H9 (cell line): ENCODE measurements at regions not wholly inside any gene's neighbourhood (a gene's known extent, or its start where the extent isn't known, plus 50 kb on each side); places are given as distances from the start of the nearest gene placed in this dataset.

Experiments
- DNase-seq: peaks from one replicate; pipeline ENCODE4 v3.0.0-alpha.2; 2017
- H2AFZ ChIP-seq: one replicate; pipeline ENCODE4 v1.6.1; 2013; ENCODE audit warnings: mild to moderate bottlenecking, low read length, control low read depth, moderate library complexity
- H2AK5ac ChIP-seq: 2 replicates; pipeline ENCODE4 v1.6.1; 2013; ENCODE audit warnings: low read length, control low read depth, mixed read lengths; ENCODE audit not compliant: insufficient read length
- H2BK120ac ChIP-seq: one replicate; pipeline ENCODE4 v1.6.1; 2013; ENCODE audit warnings: low read depth, mild to moderate bottlenecking, low read length, control low read depth, inconsistent platforms; ENCODE audit not compliant: poor library complexity, severe bottlenecking
- H2BK12ac ChIP-seq: 2 replicates; pipeline ENCODE4 v1.6.1; 2013; ENCODE audit warnings: low read length, control low read depth, mixed read lengths, low read depth; ENCODE audit not compliant: insufficient read length
- H2BK15ac ChIP-seq: 2 replicates; pipeline ENCODE4 v1.6.1; 2013; ENCODE audit warnings: low read depth, low read length, control low read depth
- H2BK20ac ChIP-seq: one replicate; pipeline ENCODE4 v1.6.1; 2013; ENCODE audit warnings: low read depth, mild to moderate bottlenecking, low read length, control low read depth, inconsistent platforms; ENCODE audit not compliant: poor library complexity, severe bottlenecking
- H2BK5ac ChIP-seq: 2 replicates; pipeline ENCODE4 v1.6.1; 2013; ENCODE audit warnings: low read length, control low read depth, mixed read lengths; ENCODE audit not compliant: insufficient read length
- H3K14ac ChIP-seq: 2 replicates; pipeline ENCODE4 v1.6.1; 2013; ENCODE audit warnings: low read length, control low read depth; ENCODE audit not compliant: insufficient read depth
- H3K18ac ChIP-seq: 2 replicates; pipeline ENCODE4 v1.6.1; 2013; ENCODE audit warnings: low read depth, mild to moderate bottlenecking, mixed read lengths, low read length, control low read depth; ENCODE audit not compliant: insufficient read length
- H3K23ac ChIP-seq: 2 replicates; pipeline ENCODE4 v1.6.1; 2013; ENCODE audit warnings: low read length, control low read depth, mixed read lengths, low read depth; ENCODE audit not compliant: insufficient read length
- H3K23me2 ChIP-seq: 2 replicates; pipeline ENCODE4 v1.6.1; 2013; ENCODE audit warnings: low read depth, mild to moderate bottlenecking, mixed read lengths, low read length, control low read depth; ENCODE audit not compliant: insufficient read length, poor library complexity, severe bottlenecking
- H3K27ac ChIP-seq: 2 replicates; pipeline ENCODE4 v1.5.1; 2013; ENCODE audit warnings: low read length, control low read depth, mixed read lengths, low read depth; ENCODE audit not compliant: insufficient read length
- H3K27me3 ChIP-seq: 2 replicates; pipeline ENCODE4 v1.6.1; 2013; ENCODE audit warnings: low read length, control low read depth, inconsistent platforms; ENCODE audit not compliant: insufficient read depth
- H3K4ac ChIP-seq: 2 replicates; pipeline ENCODE4 v1.6.1; 2013; ENCODE audit warnings: low read depth, mild to moderate bottlenecking, control low read depth, inconsistent platforms, low read length, moderate library complexity
- H3K4me1 ChIP-seq: 2 replicates; pipeline ENCODE4 v1.6.1; 2013; ENCODE audit warnings: low read length, control low read depth, inconsistent platforms; ENCODE audit not compliant: insufficient read depth
- H3K4me2 ChIP-seq: 2 replicates; pipeline ENCODE4 v1.6.1; 2013; ENCODE audit warnings: low read length, control low read depth, mixed read lengths; ENCODE audit not compliant: insufficient read length, insufficient read depth
- H3K56ac ChIP-seq: 2 replicates; pipeline ENCODE4 v1.6.1; 2013; ENCODE audit warnings: low read depth, mild to moderate bottlenecking, mixed read lengths, low read length, control low read depth; ENCODE audit not compliant: insufficient read length
- H3K79me1 ChIP-seq: 2 replicates; pipeline ENCODE4 v1.6.1; 2013; ENCODE audit warnings: low read depth, mild to moderate bottlenecking, moderate library complexity, low read length, control low read depth, inconsistent platforms; ENCODE audit not compliant: insufficient read depth, poor library complexity, severe bottlenecking
- H3K79me2 ChIP-seq: 2 replicates; pipeline ENCODE4 v1.6.1; 2013; ENCODE audit warnings: low read length, control low read depth, inconsistent platforms; ENCODE audit not compliant: insufficient read depth
- H3K9ac ChIP-seq: 2 replicates; pipeline ENCODE4 v1.6.1; 2013; ENCODE audit warnings: low read length, control low read depth, mixed read lengths; ENCODE audit not compliant: insufficient read length; ENCODE audit errors: extremely low read depth
- H3K9me3 ChIP-seq: one replicate; pipeline ENCODE4 v1.6.1; 2013; ENCODE audit warnings: low read depth, low read length, inconsistent platforms; ENCODE audit not compliant: control insufficient read depth
- H3T11ph ChIP-seq: one replicate; pipeline ENCODE4 v1.6.1; 2013; ENCODE audit warnings: mild to moderate bottlenecking, low read length, control low read depth, inconsistent platforms
- H4K20me1 ChIP-seq: one replicate; pipeline ENCODE4 v1.6.1; 2013; ENCODE audit not compliant: control insufficient read depth, insufficient read length, insufficient read depth
- H4K5ac ChIP-seq: 2 replicates; pipeline ENCODE4 v1.6.1; 2013; ENCODE audit warnings: low read depth, mild to moderate bottlenecking, mixed read lengths, low read length, control low read depth; ENCODE audit not compliant: insufficient read length
- H4K8ac ChIP-seq: replicated peaks from 2 replicates; pipeline ENCODE4 v1.6.1; 2013; ENCODE audit warnings: low read length, control low read depth, mixed read lengths, low read depth; ENCODE audit not compliant: insufficient read length
- H4K91ac ChIP-seq: 2 replicates; pipeline ENCODE4 v1.6.1; 2013; ENCODE audit warnings: low read depth, mild to moderate bottlenecking, moderate library complexity, mixed read lengths, low read length, control low read depth; ENCODE audit not compliant: insufficient read length
- H3K27ac Mint-ChIP-seq, 3 experiments: 2 replicates in 2 of 3; 3 replicates in 1 of 3; pipeline ENCODE4 v1.8.0; 2020 to 2021; ENCODE audit warnings: mixed read lengths in 3 of 3, mild to moderate bottlenecking in 1 of 3, moderate library complexity in 1 of 3
- H3K27me3 Mint-ChIP-seq: 2 replicates; pipeline ENCODE4 v1.8.0; 2021; ENCODE audit warnings: low read depth, mild to moderate bottlenecking, moderate library complexity, mixed read lengths
- H3K36me3 Mint-ChIP-seq, 3 experiments: 2 replicates in 2 of 3; 3 replicates in 1 of 3; pipeline ENCODE4 v1.8.0; 2020 to 2021; ENCODE audit warnings: low read depth in 3 of 3, mixed read lengths in 3 of 3; ENCODE audit not compliant: insufficient read depth in 1 of 3
- H3K4me1 Mint-ChIP-seq, 2 experiments: 2 replicates each; pipeline ENCODE4 v1.8.0; 2020; ENCODE audit warnings: mixed read lengths in 2 of 2
- H3K4me3 Mint-ChIP-seq, 2 experiments: 2 replicates in 1 of 2; 3 replicates in 1 of 2; pipeline ENCODE4 v1.8.0; 2020 to 2021; ENCODE audit warnings: mild to moderate bottlenecking in 2 of 2, mixed read lengths in 2 of 2, moderate library complexity in 1 of 2
- H3K9me3 Mint-ChIP-seq, 2 experiments: 2 replicates in 1 of 2; 3 replicates in 1 of 2; pipeline ENCODE4 v1.8.0; 2020; ENCODE audit warnings: mild to moderate bottlenecking in 2 of 2, mixed read lengths in 2 of 2, moderate library complexity in 1 of 2
- TF ChIP-seq, protein P1 (sequence below): fragments of 200-600 bp; sonication (generic); conservative IDR thresholded peaks from 3 replicates; pipeline ENCODE4 v1.8.0; 2021; ENCODE audit warnings: antibody characterized with exemption, mild to moderate bottlenecking

DNA sequence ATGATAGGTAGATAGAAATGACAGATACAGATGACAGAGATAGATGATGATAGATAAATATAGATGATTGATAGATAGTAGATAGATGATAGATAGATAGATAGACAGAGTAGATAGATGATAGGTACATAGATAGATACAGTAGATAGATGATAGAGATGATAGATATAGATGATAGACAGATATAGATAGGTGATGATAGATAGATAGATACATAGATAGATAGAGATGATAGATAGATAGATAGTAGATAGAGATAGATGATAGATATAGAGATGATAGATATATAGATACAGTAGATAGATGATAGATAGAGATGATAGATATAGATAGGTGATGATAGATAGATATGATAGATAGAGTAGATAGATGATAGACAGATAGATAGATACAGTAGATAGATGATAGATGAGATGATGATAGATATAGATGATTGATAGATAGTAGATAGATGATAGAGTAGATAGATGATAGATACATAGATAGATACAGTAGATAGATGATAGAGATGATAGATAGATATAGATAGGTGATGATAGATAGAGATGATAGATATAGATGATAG is 95.7 kb upstream of the SMIM23 start:
- Histone ChIP-seq H2BK20ac (no peak overlapping the region), H4K20me1 (no peaks in the 10 kb centered on the region), H3K4me1 (no peaks in the 10 kb centered on the region), H4K5ac (no peak overlapping the region), H3K23ac (no peak overlapping the region), H3K23me2 (no peaks in the 10 kb centered on the region), H4K91ac (no peak overlapping the region), H3K18ac (no peak overlapping the region), H2AK5ac (no peak overlapping the region), H4K8ac (no peak overlapping the region), H3K14ac (no peak overlapping the region), H3K9ac (no peak overlapping the region), H3K4ac (no peak overlapping the region), H2BK15ac (no peak overlapping the region), H3K79me2 (no peaks in the 10 kb centered on the region), H2BK12ac (no peak overlapping the region), H3K79me1 (no peaks in the 10 kb centered on the region), H3K27ac (no peak overlapping the region), H2BK5ac (no peak overlapping the region), H3K9me3 (no peaks in the 10 kb centered on the region), H3K4me2 (no peak overlapping the region), H3K56ac (no peak overlapping the region), H3K27me3 (no peaks in the 10 kb centered on the region), H3T11ph (no peak overlapping the region), H2AFZ (no peak overlapping the region), H2BK120ac (no peak overlapping the region)
- no peak for DNase-seq
- Mint-ChIP-seq H3K36me3 (no peaks in the 10 kb centered on the region), H3K27ac (no peak overlapping the region), H3K9me3 (no peaks in the 10 kb centered on the region), H3K27me3 (peaks cover 21% of the 10 kb centered on the region), H3K4me3 (no peak overlapping the region), H3K4me1 (peaks cover 5 to 7% of the 10 kb centered on the region in 2 experiments; a peak in 2 of 4 replicates)
- TF ChIP-seq, protein P1, sequence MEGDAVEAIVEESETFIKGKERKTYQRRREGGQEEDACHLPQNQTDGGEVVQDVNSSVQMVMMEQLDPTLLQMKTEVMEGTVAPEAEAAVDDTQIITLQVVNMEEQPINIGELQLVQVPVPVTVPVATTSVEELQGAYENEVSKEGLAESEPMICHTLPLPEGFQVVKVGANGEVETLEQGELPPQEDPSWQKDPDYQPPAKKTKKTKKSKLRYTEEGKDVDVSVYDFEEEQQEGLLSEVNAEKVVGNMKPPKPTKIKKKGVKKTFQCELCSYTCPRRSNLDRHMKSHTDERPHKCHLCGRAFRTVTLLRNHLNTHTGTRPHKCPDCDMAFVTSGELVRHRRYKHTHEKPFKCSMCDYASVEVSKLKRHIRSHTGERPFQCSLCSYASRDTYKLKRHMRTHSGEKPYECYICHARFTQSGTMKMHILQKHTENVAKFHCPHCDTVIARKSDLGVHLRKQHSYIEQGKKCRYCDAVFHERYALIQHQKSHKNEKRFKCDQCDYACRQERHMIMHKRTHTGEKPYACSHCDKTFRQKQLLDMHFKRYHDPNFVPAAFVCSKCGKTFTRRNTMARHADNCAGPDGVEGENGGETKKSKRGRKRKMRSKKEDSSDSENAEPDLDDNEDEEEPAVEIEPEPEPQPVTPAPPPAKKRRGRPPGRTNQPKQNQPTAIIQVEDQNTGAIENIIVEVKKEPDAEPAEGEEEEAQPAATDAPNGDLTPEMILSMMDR = no peak
